Sigmoid colon (tissue), 4 donors: ENCODE measurements at regions not wholly inside any gene's neighbourhood (a gene's known extent, or its start where the extent isn't known, plus 50 kb on each side); places are given as distances from the start of the nearest gene placed in this dataset.

Experiments used
- POLR2A ChIP-seq, 2 donors: fragments of 450-650 bp; IDR thresholded peaks; one replicate each; pipeline ENCODE4 v1.6.1; 2016; ENCODE audit warnings: antibody characterized with exemption in 2 of 2, mild to moderate bottlenecking in 2 of 2, moderate library complexity in 2 of 2
- POLR2AphosphoS5 ChIP-seq, 4 donors: sonication (generic); formaldehyde crosslinking; IDR thresholded peaks; one replicate each; pipeline ENCODE4 v1.6.1; 2017; ENCODE audit warnings: antibody characterized with exemption in 4 of 4
- TF ChIP-seq, protein P1 (sequence below), 4 experiments: fragments of 450-650 bp in 3 of 4; fragments of 200-600 bp in 1 of 4; IDR thresholded peaks; one replicate each; pipeline ENCODE4 v1.5.1; 2016 to 2019; ENCODE audit warnings: antibody characterized with exemption in 4 of 4, mild to moderate bottlenecking in 3 of 4, moderate library complexity in 2 of 4

DNA sequence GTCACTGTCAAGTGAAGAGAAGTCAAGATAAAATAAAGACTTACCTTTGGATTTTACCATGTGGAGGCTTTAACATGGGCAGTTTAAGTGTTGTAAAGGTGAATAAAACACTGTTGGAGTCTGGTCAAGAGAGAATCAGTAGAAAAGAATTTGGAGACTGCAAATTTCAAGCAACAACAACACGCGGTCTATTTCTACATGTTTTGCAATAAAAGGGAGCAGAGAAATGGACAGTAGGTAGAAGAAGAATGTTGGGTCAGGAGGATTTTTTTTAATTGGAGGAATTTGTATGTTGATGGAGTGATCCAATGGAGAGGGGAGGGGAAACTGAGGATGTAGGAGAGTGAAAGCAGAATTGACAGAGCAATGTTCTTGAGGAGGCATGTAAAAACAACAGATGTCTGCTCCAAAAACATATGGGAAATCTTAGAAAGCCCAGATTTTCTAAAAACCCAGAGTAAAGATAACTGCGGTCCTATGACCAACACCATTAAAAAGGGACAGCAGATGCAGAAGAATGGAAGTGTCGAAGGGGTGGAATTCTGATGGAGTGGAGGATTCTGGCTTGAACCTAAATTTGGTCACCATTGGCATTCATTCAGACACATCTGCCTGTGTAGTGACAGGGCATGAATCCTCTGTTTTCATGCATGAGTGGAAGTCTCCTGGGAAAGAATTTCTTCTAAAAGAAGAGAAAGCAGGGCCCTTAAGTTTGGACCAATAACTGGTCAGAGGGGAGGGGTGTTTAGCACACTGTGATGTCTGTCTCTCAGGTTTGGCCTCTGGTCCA is 68.0 kb upstream of the OSBPL8 start:
- TF ChIP-seq POLR2AphosphoS5 (IDR thresholded peaks at IDR 0.05) (no peak), POLR2A (IDR thresholded peaks at IDR 0.05) (no peak)
- TF ChIP-seq, protein P1, sequence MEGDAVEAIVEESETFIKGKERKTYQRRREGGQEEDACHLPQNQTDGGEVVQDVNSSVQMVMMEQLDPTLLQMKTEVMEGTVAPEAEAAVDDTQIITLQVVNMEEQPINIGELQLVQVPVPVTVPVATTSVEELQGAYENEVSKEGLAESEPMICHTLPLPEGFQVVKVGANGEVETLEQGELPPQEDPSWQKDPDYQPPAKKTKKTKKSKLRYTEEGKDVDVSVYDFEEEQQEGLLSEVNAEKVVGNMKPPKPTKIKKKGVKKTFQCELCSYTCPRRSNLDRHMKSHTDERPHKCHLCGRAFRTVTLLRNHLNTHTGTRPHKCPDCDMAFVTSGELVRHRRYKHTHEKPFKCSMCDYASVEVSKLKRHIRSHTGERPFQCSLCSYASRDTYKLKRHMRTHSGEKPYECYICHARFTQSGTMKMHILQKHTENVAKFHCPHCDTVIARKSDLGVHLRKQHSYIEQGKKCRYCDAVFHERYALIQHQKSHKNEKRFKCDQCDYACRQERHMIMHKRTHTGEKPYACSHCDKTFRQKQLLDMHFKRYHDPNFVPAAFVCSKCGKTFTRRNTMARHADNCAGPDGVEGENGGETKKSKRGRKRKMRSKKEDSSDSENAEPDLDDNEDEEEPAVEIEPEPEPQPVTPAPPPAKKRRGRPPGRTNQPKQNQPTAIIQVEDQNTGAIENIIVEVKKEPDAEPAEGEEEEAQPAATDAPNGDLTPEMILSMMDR (IDR thresholded peaks at IDR 0.05) = no peak
